GM18519 (cell line): ENCODE measurements at regions not wholly inside any gene's neighbourhood (a gene's known extent, or its start where the extent isn't known, plus 50 kb on each side); places are given as distances from the start of the nearest gene placed in this dataset.
A peak's percentile ranks its signal among the peaks of the same experiment; 100 is the strongest.
"Not testable (repeated sequence)": the region's sequence is repeated elsewhere in the genome, so short reads cannot be mapped to it uniquely, and the experiment has no call there.

ENCODE experiments used
- ATAC-seq: cut with Tn5 transposase; IDR thresholded peaks from one replicate; pipeline ENCODE4 v1.9.1; 2021; ENCODE audit warnings: mild to moderate bottlenecking, moderate library complexity; ENCODE audit not compliant: unreplicated experiment, low FRiP score

DNA sequence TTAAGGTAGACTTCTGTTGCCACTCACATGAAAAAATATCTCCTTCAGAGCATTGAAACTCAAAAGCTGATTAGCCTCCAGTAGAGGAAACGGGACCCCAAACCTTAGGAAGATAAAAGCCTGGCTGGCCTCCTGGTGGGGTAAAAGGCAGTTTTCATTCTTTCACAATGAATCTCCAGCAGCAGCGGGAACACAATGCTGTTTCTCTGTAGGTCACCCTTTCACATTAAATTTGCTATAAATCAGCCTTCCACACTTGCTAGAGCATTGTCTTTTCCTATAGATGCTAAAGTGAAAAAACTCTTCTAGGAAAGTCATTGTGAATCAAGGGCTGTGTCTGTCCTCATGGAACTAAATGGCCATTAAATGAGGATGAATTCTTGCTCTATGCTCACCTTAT is 207.3 kb upstream of the MAGEB2 start:
- no peak for ATAC-seq

- no peak for ATAC-seq
These were observed 204.9 kb upstream of the MAGEB2 start for GRCh38 chrX:30010471-30010870.

DNA sequence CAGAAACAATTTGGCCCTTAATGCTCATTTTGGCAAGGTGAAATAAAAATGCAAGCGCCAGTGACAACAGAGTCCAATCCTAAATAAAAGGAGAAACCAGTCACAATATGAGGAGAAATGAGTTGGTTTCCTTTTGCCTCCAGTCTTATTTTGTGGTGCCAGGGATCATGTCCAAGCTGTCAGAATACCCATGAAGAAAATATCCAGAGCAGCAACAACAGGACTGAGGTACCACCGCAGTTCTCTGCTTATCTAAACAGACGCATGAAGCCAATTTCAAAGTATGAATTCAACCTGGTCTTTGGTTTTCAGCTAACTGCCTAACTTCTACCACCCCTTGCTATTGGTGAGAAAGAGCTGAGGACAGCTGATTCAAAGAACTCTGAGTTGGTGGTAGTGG is 199.9 kb upstream of the MAGEB2 start:
- no peak for ATAC-seq

GRCh38 chrX:30027636-30028035 is 187.7 kb upstream of the MAGEB2 start:
- no peak for ATAC-seq

GRCh38 chrX:30036406-30036805 is 179.0 kb upstream of the MAGEB2 start:
- ATAC-seq = not testable (repeated sequence)

- ATAC-seq = no peak
These were observed 175.6 kb upstream of the MAGEB2 start for GRCh38 chrX:30039768-30040167.

DNA sequence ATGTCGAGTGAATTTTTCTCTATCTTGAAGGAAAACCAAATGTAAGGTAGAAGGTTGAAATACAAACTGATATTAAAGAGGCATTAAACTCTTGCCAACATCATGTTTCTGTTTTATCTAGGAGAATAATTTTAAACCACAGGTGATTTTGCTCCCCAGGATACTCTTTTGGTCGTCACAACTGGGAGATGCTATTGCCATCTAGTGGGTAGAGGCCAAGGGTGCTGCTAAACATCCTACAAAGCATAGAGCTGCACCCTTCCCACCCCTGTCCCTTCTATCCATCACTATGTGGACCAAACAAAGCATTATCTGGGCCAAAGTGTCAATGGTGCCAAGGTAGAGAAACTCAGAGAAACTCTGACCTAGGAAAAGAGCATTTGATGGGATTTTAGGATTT is 154.6 kb upstream of the MAGEB2 start:
- ATAC-seq = no peak

DNA sequence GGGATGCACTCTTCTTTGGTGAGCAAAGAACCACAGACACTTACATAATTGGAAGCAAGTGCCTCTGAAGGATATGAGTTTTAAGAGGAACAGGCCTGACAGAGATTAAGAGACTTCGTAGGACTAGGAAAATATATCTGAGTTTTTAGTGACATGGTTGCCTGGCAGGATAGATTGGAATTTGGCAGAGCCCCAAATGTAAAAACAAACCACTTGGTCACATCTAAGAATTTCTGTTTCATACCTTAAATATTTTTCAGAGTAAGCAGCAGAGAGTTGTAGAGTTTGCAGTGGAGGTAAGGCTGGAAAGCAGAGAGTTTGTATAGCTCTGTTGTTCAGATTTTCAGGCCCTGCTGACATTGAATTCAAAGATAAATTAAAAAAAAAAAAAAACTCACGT is 150.1 kb upstream of the MAGEB2 start:
- ATAC-seq = no peak

- no peak for ATAC-seq
These were observed 147.7 kb upstream of the MAGEB2 start for GRCh38 chrX:30067677-30068076.

- no peak for ATAC-seq
These were observed 129.8 kb upstream of the MAGEB2 start for GRCh38 chrX:30085571-30085970.

GRCh38 chrX:30111431-30111830 is 103.9 kb upstream of the MAGEB2 start:
- ATAC-seq = no peak

- peak; percentile 84 for ATAC-seq
These were observed 73.4 kb upstream of the MAGEB2 start for GRCh38 chrX:30141966-30142365.

GRCh38 chrX:30144221-30144620 is 71.1 kb upstream of the MAGEB2 start:
- no peak for ATAC-seq

GRCh38 chrX:30144971-30145731 is 70.2 kb upstream of the MAGEB2 start:
- no peak for ATAC-seq

- no peak for ATAC-seq
These were observed 67.2 kb upstream of the MAGEB2 start for GRCh38 chrX:30147996-30148643.

DNA sequence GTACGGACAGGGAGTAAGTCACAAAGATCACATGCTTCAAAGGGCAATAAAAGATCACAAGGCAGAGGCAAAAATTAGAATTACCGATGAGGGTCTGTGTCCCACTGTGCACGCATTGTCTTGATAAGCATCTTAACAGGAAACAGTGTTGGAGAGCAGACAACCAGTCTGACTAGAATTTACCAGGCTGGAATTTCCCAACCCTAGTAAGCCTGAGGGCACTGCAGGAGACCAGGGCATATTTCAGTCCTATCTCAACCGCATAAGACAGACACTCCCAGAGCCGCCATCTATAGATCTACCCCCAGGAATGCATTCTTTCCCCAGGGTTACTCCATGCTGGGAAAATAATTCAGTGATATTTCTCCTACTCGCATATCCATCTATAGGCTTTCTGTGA is 66.2 kb upstream of the MAGEB2 start:
- not testable (repeated sequence) for ATAC-seq

DNA sequence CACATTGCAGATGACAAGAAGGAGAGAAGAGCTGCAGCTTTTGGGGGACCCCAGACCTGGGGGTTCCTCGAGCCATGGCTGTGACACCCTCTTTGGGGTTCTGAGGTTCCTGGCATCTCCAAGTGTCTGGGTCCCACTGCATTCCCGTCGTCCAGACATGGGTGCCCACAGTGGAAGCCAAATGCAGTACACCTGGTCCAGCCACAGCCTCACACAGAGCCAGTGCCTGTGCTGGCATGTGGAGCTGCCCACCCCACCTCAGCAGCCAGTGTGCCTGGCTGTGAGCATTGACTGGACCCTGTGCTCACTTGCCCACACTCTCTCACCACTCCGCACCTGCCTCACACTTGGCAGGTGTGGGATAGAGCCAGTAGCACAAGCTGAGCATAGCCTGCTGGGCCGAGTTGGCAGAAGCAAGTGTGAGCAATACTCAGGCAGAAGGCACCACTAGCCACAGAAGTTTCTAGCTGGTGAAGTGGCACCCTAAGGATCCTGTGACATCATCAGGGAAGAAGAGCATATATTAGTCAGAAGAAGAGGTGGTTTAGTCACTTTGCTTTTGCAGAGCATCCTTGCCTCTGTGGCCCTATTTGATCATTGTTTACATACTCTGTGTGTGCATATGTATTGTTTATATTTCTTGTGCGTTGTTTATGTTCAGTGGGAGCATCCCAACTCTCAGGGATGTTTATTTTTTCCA is 65.0 kb upstream of the MAGEB2 start:
- no peak for ATAC-seq

DNA sequence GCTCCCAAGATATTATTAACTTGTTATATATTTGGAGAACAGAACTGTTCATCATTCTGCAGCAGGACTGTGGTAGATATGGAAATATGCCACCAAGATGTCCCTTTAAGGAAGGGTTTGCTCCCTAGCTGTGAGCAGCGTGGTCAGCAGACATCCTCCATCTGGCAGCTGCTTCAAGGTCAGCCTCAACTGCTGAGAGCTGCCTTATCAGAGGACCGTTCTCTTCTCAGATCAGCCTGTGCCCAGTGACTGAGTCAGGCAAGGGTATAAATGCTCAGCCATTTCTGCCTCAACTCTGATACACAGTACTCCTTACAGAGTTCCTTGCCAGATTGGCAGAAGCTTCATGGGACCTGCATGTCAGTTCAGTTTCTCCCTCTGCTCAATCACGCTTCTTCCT is 63.4 kb upstream of the MAGEB2 start:
- ATAC-seq = no peak

DNA sequence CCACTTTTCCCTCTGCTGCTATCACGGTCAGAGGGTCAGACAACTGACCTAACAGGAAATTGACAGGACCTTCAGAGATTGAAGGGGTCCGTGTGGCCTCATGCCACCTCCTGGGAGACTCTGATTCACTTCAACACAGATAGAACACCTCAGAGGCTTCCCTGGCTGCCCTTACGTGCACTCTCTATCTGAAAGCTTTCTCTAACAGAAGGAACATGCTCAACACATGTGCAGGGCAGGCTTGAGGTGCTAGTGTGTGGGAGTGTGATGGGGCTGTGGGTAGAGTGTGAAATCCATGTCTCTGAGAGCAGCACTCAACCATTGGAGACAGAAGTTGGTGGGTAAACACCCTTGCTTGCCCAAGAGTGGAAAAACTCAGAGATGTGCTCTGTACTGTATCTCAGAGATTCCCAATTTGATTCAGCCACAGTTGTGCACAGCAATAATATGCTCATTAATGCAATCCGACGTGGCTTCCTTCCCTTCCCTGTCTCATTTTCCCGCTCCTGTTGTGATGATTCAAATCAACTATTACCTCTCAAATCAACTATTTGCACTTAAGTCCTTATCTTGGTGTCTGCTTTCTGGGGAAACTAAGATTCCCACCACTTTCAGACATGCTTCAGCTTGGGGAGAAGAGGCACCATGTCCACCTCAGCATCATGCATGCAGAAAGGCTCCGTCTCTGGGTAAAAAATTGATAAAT is 62.0 kb upstream of the MAGEB2 start:
- no peak for ATAC-seq

DNA sequence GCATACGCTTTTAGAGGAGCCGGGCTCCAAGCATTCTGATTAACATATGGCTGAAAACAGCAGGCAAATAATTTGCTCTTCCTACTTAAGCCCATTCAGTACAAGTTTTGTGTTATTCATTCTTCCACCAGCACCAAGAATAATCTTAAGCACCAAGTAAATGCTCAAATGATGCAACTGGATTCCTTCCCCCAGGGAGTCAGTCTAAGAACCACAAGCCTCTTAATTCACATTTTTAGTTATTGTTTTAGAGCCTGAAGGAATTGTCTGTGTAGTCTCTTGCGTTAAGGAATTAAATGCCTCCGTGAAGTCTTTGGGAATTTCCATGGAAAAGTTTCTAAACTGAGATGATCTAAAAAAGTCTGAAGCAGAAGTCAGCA is 61.5 kb upstream of the MAGEB2 start:
- ATAC-seq = no peak

DNA sequence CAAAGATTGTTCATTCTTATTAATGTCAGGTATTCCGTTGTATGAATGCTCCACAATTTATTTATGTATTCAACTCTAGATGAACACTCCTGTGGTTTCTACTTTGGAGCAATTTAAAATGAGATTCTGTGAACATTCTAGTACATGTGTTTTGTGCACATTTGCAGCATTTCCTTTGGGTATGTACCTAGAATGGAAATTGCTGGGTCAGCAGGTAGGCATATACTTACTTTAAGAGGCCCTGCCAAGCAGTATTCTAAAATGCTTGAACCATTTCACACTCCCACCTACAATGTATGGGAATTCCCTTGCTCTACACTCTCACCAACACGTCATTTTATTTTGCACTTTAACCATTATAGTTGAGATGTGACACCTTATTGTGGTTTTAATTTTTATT is 59.4 kb upstream of the MAGEB2 start:
- no peak for ATAC-seq
